Fibroblast of skin of abdomen (primary cell): ENCODE measurements at regions not wholly inside any gene's neighbourhood (a gene's known extent, or its start where the extent isn't known, plus 50 kb on each side); places are given as distances from the start of the nearest gene placed in this dataset.

ENCODE experiments used
- DNase-seq: peaks from one replicate; pipeline ENCODE4 v3.0.0-alpha.2; 2013

- no peak for DNase-seq
Measured at GRCh38 chr13:76043874-76044273, 407.7 kb downstream of the LMO7 start.

GRCh38 chr13:76038920-76039716 is 403.0 kb downstream of the LMO7 start:
- DNase-seq, result no peak

GRCh38 chr13:76036176-76036575 is 400.0 kb downstream of the LMO7 start:
- peak; percentile 2 for DNase-seq

GRCh38 chr13:76035711-76036110 is 399.6 kb downstream of the LMO7 start:
- peak; percentile 3 for DNase-seq

- DNase-seq, result no peak
Measured at GRCh38 chr13:76029706-76030105, 393.6 kb downstream of the LMO7 start.

DNA sequence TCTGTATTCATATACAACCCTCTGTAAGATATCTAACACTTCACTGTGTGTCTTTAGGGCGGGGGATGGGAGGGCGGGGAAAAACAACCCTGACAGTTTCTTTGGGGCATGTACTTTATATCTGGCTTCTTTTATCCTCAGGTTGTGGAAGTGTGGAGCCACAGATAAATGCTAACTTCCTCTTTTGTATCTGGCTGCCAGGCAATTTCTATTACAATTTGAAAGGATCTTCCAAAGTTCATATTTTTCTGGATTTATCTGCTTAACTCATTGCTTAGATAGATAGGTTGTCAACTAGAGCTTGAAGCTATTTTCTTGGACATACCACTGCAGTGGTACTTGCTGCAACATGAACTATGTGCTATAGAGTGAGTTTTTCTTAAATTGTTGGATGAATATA is 393.0 kb downstream of the LMO7 start:
- DNase-seq, result no peak

GRCh38 chr13:76027131-76027530 is 391.0 kb downstream of the LMO7 start:
- DNase-seq, result no peak

DNA sequence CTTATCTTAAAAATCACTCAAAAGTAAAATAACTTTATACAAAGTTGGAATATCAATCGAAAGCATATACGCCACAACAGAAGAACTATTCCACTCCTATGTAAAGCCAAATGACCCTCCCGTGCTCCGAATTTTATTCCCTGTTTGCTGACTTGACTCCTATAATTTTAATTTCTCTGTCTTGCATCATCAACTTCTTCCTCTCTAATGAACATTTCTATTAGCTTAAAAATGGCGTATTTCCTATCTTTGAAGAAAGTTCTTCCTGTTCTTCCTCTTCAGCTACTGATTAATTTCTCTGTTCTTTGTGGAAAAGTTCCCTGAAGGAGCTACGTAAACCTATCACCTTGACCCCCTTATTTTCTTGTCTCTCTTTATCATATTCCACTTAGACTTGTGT is 389.3 kb downstream of the LMO7 start:
- DNase-seq, result no peak

DNA sequence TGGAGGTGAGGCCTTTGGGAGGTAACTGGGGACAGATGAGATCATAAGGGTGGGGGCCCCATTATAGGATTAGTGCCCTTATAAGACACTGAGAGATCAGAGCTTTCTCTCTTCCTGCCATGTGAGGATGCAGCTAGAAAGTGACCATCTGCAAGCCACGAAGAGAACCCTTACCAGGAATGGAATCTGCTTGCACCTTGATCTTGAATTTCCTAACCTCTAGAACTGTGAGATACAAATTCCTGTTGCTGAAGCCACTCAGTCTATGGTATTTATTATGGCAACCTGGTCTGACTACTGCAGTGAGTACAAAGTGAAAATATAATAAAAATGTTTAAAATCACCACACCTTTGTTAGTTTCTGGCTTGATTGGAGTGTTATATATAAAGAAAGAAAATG is 388.0 kb downstream of the LMO7 start:
- no peak for DNase-seq

- peak; percentile 78 for DNase-seq
Measured at GRCh38 chr13:76023652-76024051, 387.5 kb downstream of the LMO7 start.

DNA sequence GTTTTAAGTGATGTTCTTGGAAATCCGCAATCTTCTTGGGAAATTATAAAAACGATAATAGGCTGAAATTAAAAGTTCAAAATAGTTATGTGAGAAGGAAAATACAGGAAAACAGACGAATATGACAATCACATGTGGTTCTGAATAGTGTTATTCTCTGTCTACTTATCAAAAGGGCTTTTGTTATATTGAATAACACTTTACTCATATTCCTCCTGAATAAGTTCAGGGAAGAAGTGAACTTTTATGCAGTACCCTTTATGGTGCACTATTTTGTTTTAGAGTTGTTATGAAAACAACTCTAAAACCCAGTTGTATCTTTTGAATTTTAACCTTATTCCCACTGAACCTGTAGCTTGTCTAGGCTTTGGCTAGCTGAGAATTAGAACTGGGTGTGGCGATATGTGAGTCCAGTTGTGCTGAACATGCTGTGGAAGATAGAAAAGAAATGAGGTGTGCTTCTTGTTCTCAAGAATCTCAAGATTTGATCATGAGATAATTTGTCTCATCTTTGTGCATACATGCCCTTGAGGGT is 384.4 kb downstream of the LMO7 start:
- no peak for DNase-seq

GRCh38 chr13:76019421-76020044 is 383.4 kb downstream of the LMO7 start:
- DNase-seq, result no peak

- no peak for DNase-seq
Measured at GRCh38 chr13:76017861-76018556, 381.9 kb downstream of the LMO7 start.

DNA sequence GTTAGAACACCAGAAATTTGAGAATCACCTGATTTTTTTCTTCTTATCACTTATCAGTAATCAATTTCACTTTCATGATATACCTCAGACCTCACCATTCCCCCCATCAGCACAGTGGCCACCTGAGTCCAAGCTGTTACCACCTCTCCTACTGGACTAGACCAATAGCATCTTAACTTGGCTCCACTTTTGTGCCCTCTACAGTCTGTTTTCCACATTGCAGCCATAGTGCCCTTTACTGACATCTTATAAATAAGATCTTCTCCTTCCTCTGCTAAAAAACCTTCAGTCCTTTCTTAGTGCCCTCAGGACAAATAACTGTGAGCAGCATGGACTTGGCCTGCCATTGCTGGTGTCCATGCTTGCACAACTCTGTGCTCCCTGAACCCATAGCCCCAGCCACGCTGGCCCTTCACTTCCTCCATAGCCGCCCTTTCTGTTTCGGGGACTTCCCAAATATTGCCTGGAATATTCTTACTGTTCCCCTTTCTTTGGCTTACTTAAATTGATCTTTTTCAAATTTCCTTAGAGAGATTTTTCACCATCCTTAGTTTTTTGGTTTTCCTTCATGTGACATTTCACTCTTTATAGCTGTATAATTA is 380.8 kb downstream of the LMO7 start:
- DNase-seq, result no peak

GRCh38 chr13:76014406-76015318 is 378.5 kb downstream of the LMO7 start:
- DNase-seq, result peak; percentile 52

- DNase-seq, result peak; percentile 67
Measured at GRCh38 chr13:76012091-76012721, 376.1 kb downstream of the LMO7 start.

DNA sequence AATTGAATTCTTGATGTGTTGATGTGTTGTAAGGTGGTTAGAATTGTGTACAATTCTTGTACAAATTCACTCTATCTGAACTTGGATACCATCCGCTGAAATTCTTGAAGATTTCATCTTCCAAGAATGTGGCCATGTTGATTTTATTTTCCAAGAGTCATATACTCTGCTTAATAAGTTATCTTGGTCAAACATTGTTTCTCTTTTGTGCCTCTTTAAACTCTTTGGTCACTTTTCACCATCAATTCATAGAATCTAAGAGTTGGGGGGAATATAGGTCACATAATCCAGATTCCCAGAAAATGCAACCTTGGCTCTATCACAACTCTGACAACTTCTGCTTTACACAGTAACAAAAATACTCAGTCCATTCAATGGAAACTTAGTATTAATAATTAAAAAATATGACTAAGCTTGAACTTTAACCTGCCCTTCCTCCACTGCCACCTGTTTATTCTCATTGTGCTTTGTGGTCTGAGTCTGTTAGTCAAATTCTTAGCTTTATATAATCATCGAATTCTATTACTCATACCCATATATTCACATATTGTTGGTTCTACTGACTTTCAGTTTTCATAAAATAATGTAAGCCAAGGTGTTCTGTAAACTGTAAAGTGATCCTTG is 373.2 kb downstream of the LMO7 start:
- DNase-seq, result no peak

- peak; percentile 39 for DNase-seq
Measured at GRCh38 chr13:76004416-76004815, 368.3 kb downstream of the LMO7 start.

GRCh38 chr13:76000131-76000530 is 364.0 kb downstream of the LMO7 start:
- DNase-seq, result no peak

DNA sequence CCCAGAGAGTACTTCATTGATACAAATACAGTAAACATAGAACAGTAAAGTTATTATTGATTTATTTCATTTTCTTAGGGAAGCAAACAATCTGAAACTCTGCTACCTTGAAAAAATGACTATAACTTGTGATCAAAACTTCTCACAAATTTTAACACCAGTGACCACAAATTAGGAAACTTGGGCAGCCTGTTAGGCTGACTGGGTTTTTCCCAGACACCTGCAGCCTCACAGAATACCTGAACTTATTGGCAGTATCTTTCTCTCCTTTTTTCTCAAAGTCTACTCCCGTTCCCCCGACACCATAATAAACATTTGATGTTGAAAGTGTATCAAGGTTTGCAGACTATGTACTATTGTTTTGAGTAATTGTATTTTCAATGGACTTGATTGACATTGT is 360.5 kb downstream of the LMO7 start:
- no peak for DNase-seq

GRCh38 chr13:75995966-75996365 is 359.8 kb downstream of the LMO7 start:
- DNase-seq, result no peak
